Anterior cingulate cortex (tissue), 58 donors: ENCODE measurements at regions not wholly inside any gene's neighbourhood (a gene's known extent, or its start where the extent isn't known, plus 50 kb on each side); places are given as distances from the start of the nearest gene placed in this dataset.

Experiments
- DNase-seq, 58 donors: peaks; one replicate each; lab custom pipeline; 2025; lab: John Stamatoyannopoulos, UW

- no peak for DNase-seq
Observed at GRCh38 chr1:219292341-219292740, 118.7 kb downstream of the LYPLAL1 start.

GRCh38 chr1:219289171-219289570 is 115.5 kb downstream of the LYPLAL1 start:
- no peak for DNase-seq

GRCh38 chr1:219283541-219283940 is 109.9 kb downstream of the LYPLAL1 start:
- no peak for DNase-seq

GRCh38 chr1:219281831-219282230 is 108.2 kb downstream of the LYPLAL1 start:
- no peak for DNase-seq

- DNase-seq, result no peak
Observed at GRCh38 chr1:219279017-219279770, 105.5 kb downstream of the LYPLAL1 start.

GRCh38 chr1:219278288-219278687 is 104.6 kb downstream of the LYPLAL1 start:
- no peak for DNase-seq

- no peak for DNase-seq
Observed at GRCh38 chr1:219277304-219278105, 103.8 kb downstream of the LYPLAL1 start.

- DNase-seq, result no peak
Observed at GRCh38 chr1:219276049-219276738, 102.5 kb downstream of the LYPLAL1 start.

GRCh38 chr1:219273088-219273686 is 99.5 kb downstream of the LYPLAL1 start:
- no peak for DNase-seq

- no peak for DNase-seq
Observed at GRCh38 chr1:219271818-219272535, 98.3 kb downstream of the LYPLAL1 start.

GRCh38 chr1:219269171-219269570 is 95.5 kb downstream of the LYPLAL1 start:
- no peak for DNase-seq

- DNase-seq, result no peak
Observed at GRCh38 chr1:219266524-219266923, 92.8 kb downstream of the LYPLAL1 start.

GRCh38 chr1:219265026-219265515 is 91.4 kb downstream of the LYPLAL1 start:
- no peak for DNase-seq

- no peak for DNase-seq
Observed at GRCh38 chr1:219264561-219264960, 90.9 kb downstream of the LYPLAL1 start.
